Prostate gland (tissue), 2 donors: ENCODE measurements at regions not wholly inside any gene's neighbourhood (a gene's known extent, or its start where the extent isn't known, plus 50 kb on each side); places are given as distances from the start of the nearest gene placed in this dataset.
"Not testable (repeated sequence)": the region's sequence is repeated elsewhere in the genome, so short reads cannot be mapped to it uniquely, and the experiment has no call there.

Source experiments
- DNase-seq: peaks from one replicate; pipeline ENCODE4 v3.0.0-alpha.2; 2019; ENCODE audit warnings: low spot score
- H3K27ac ChIP-seq, 2 donors: fragments of 200-600 bp; sonication (generic); 2 replicates each; pipeline ENCODE4 v1.5.1; 2017 to 2019
- H3K27me3 ChIP-seq: fragments of 200-600 bp; sonication (generic); replicated peaks from 2 replicates; pipeline ENCODE4 v1.5.1; 2019; ENCODE audit not compliant: insufficient read depth
- H3K36me3 ChIP-seq, 2 donors: fragments of 200-600 bp; sonication (generic); 1 replicate in 1 of 2; 2 replicates in 1 of 2; pipeline versions ENCODE4 v1.5.1 to v1.8.1; 2017 to 2019
- H3K4me1 ChIP-seq: fragments of 200-600 bp; sonication (generic); replicated peaks from 2 replicates; pipeline ENCODE4 v1.5.1; 2019
- H3K4me3 ChIP-seq, 2 donors: fragments of 200-600 bp; sonication (generic); 2 replicates each; pipeline ENCODE4 v1.5.1; 2017 to 2019
- H3K9me3 ChIP-seq: fragments of 200-600 bp; sonication (generic); 2 replicates; pipeline ENCODE4 v1.5.1; 2017
- CTCF ChIP-seq, 4 experiments: fragments of 200-600 bp in 2 of 4; fragments of 450-650 bp in 2 of 4; sonication (generic) in 2 of 4; IDR thresholded peaks; 1 replicate in 3 of 4; 2 replicates in 1 of 4; pipeline ENCODE4 v1.5.1; 2016 to 2019; ENCODE audit warnings: antibody characterized with exemption in 4 of 4, mild to moderate bottlenecking in 2 of 4, moderate library complexity in 2 of 4
- POLR2A ChIP-seq: fragments of 450-650 bp; IDR thresholded peaks from one replicate; pipeline ENCODE4 v1.6.1; 2016; ENCODE audit warnings: antibody characterized with exemption, mild to moderate bottlenecking
- POLR2AphosphoS5 ChIP-seq: sonication (generic); formaldehyde crosslinking; IDR thresholded peaks from one replicate; pipeline ENCODE4 v1.6.1; 2017; ENCODE audit warnings: antibody characterized with exemption
- WGBS: methylation state at CpG from one replicate; pipeline ENCODE4 v1.1.5; 2018; 5-methylcytosine and 5-hydroxymethylcytosine counted together
- intact Hi-C: fragments of 100-400 bp; cut with DNase I; formaldehyde crosslinking; loops from one replicate; pipeline ENCODE4 v1.14.2; 2022

- Histone ChIP-seq H3K9me3 (no peaks in the 10 kb centered on the region), H3K27me3 (no peaks in the 10 kb centered on the region), H3K27ac (no peak overlapping the region), H3K4me1 (no peaks in the 10 kb centered on the region), H3K4me3 (no peak overlapping the region), H3K36me3 (no peaks in the 10 kb centered on the region)
- WGBS: 82% methylated on average over 3 of the region's 3 CpGs
- TF ChIP-seq POLR2AphosphoS5 (no peak), POLR2A (no peak), CTCF (IDR thresholded peaks at IDR 0.05) (no peak)
- intact Hi-C loops: no loop called here
- DNase-seq: no peak
These were observed 1026.1 kb downstream of the SLC6A15 start for GRCh38 chr12:83886479-83886878.

GRCh38 chr12:83870921-83871599, 1041.5 kb downstream of the SLC6A15 start:
- H3K27me3 ChIP-seq, H3K4me3 ChIP-seq, H3K9me3 ChIP-seq, DNase-seq, H3K4me1 ChIP-seq, intact Hi-C loops, H3K36me3 ChIP-seq, H3K27ac ChIP-seq: not testable (repeated sequence)
- WGBS: 90% methylated on average over 20 of the region's 20 CpGs

GRCh38 chr12:83866477-83866876, 1046.1 kb downstream of the SLC6A15 start:
- intact Hi-C loops: no loop called here
- H3K9me3 ChIP-seq: no peaks in the 10 kb centered on the region
- H3K4me3 ChIP-seq: no peak overlapping the region
- H3K27ac ChIP-seq: no peak overlapping the region
- no peak for DNase-seq
- no peaks in the 10 kb centered on the region for H3K36me3 ChIP-seq
- no peaks in the 10 kb centered on the region for H3K4me1 ChIP-seq
- TF ChIP-seq POLR2AphosphoS5 (no peak), POLR2A (no peak), CTCF (IDR thresholded peaks at IDR 0.05) (no peak)
- H3K27me3 ChIP-seq: no peaks in the 10 kb centered on the region
- whole genome bisulfite sequencing: 79% methylated on average over 4 of the region's 4 CpGs

GRCh38 chr12:83865431-83865830, 1047.2 kb downstream of the SLC6A15 start:
- TF ChIP-seq CTCF (IDR thresholded peaks at IDR 0.05): no peak
- no peak for TF ChIP-seq POLR2AphosphoS5
- no peak for TF ChIP-seq POLR2A
- no peak overlapping the region for H3K4me3 ChIP-seq
- H3K27me3 ChIP-seq: no peaks in the 10 kb centered on the region
- H3K36me3 ChIP-seq: no peaks in the 10 kb centered on the region
- no peaks in the 10 kb centered on the region for H3K4me1 ChIP-seq
- WGBS: 58% methylated on average over 1 of the region's 1 CpG
- intact Hi-C loops: no loop called here
- no peaks in the 10 kb centered on the region for H3K9me3 ChIP-seq
- no peak for DNase-seq
- no peak overlapping the region for H3K27ac ChIP-seq

GRCh38 chr12:83864054-83864453, 1048.5 kb downstream of the SLC6A15 start:
- Histone ChIP-seq H3K4me1 (no peaks in the 10 kb centered on the region), H3K36me3 (no peaks in the 10 kb centered on the region), H3K4me3 (no peak overlapping the region), H3K27me3 (no peaks in the 10 kb centered on the region), H3K9me3 (no peaks in the 10 kb centered on the region), H3K27ac (no peak overlapping the region)
- TF ChIP-seq POLR2A (no peak), POLR2AphosphoS5 (no peak), CTCF (IDR thresholded peaks at IDR 0.05) (no peak)
- WGBS: 66% methylated on average over 2 of the region's 2 CpGs
- intact Hi-C loops: no loop called here
- DNase-seq: no peak
